ENCODE measurements at regions not wholly inside any gene's neighbourhood (a gene's known extent, or its start where the extent isn't known, plus 50 kb on each side); places are given as distances from the start of the nearest gene placed in this dataset.

- TF ChIP-seq EZH2 (IDR thresholded peaks at IDR 0.05; ENCODE audit: borderline replicate concordance, low read depth, low read length, severe bottlenecking) (no peak), POLR2A (IDR thresholded peaks at IDR 0.05; ENCODE audit: low read depth, low read length) (no peak), CTCF (IDR thresholded peaks at IDR 0.05; ENCODE audit: extremely low read depth in 1 of 2, insufficient read depth in 1 of 2, low read depth in 1 of 2, low read length in 2 of 2) (no peak), JUN (IDR thresholded peaks at IDR 0.05; ENCODE audit: borderline replicate concordance, insufficient read depth, insufficient read length, low read depth) (no peak)
These were observed 105.7 kb downstream of the EDEM1 start for GRCh38 chr3:5293207-5293606.

Measured in endothelial cell of umbilical vein (primary cell).